ENCODE measurements at regions not wholly inside any gene's neighbourhood (a gene's known extent, or its start where the extent isn't known, plus 50 kb on each side); places are given as distances from the start of the nearest gene placed in this dataset.

GRCh38 chr1:208808301-208808700, 564.1 kb upstream of the PLXNA2 start:
- TF ChIP-seq KLF17 (tag by site-specific recombination; IDR thresholded peaks at IDR 0.05) (no peak), TSHZ1 (tag by site-specific recombination; IDR thresholded peaks at IDR 0.05; ENCODE audit: borderline replicate concordance) (no peak), ZNF391 (tag by site-specific recombination; IDR thresholded peaks at IDR 0.05; ENCODE audit: borderline replicate concordance, low read depth) (no peak), CTCF (tag by site-specific recombination; IDR thresholded peaks at IDR 0.05) (no peak), ZNF645 (tag by site-specific recombination; IDR thresholded peaks at IDR 0.05) (no peak), ZFP41 (tag by site-specific recombination; IDR thresholded peaks at IDR 0.05; ENCODE audit: borderline replicate concordance) (no peak), HOXA7 (CRISPR knock-in tag; IDR thresholded peaks at IDR 0.05; ENCODE audit: borderline replicate concordance) (no peak), ZNF843 (tag by site-specific recombination; IDR thresholded peaks at IDR 0.05) (no peak), ZBTB7A (tag by site-specific recombination; IDR thresholded peaks at IDR 0.05; ENCODE audit: low read depth) (no peak), ZNF23 (tag by site-specific recombination; IDR thresholded peaks at IDR 0.05; ENCODE audit: borderline replicate concordance) (no peak), GLIS1 (tag by site-specific recombination; IDR thresholded peaks at IDR 0.05) (no peak), ZFP3 (tag by site-specific recombination; IDR thresholded peaks at IDR 0.05; ENCODE audit: low read depth) (no peak), ZNF239 (tag by site-specific recombination; IDR thresholded peaks at IDR 0.05) (no peak), ZNF169 (tag by site-specific recombination; IDR thresholded peaks at IDR 0.05) (no peak)
